IPS-NIHi11 (cell line): ENCODE measurements at regions not wholly inside any gene's neighbourhood (a gene's known extent, or its start where the extent isn't known, plus 50 kb on each side); places are given as distances from the start of the nearest gene placed in this dataset.
"Not testable (repeated sequence)": the region's sequence is repeated elsewhere in the genome, so short reads cannot be mapped to it uniquely, and the experiment has no call there.

ENCODE experiments used
- DNase-seq: peaks from one replicate; pipeline ENCODE4 v3.0.0; 2012; ENCODE audit warnings: mixed read lengths, low spot score

DNA sequence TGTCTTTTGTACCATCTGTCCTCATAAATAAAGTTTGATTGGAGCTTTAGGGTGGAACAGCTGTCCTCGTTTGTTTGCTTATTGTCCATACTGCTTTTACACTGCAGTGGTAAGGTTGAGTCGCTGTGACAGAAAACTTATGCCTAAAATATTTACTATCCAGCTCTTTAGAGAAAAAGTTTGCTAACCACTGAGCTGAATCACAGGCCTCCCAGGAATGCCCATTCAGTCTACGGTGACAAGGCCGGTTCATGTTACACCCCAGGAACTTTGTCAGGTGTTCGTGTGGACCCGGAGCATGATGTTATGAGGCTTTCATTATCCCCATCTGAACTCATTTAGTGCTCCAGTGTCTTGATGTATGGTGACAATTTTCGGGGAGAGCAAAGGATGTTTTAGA, 401.1 kb downstream of the SAMD5 start:
- DNase-seq = peak; percentile 19

DNA sequence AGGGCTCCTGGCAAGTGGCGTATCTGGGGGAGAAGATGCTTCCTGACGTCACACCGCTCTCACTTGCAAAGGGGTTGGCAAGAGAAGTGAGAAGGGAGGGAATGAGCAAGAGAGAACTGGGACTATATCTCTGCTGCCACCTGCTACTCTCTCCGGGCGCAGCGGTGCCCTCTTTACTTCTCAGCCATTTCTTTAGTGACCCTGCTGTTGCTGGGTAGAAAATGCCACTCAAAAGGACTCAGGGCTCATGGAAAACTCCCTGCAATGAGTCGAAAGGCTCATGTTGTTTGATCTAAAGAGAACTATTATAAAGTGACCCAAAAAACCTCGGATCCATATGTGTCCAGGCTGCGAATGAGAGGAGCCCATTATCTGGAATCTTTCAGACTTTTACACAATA, 401.8 kb downstream of the SAMD5 start:
- no peak for DNase-seq

DNA sequence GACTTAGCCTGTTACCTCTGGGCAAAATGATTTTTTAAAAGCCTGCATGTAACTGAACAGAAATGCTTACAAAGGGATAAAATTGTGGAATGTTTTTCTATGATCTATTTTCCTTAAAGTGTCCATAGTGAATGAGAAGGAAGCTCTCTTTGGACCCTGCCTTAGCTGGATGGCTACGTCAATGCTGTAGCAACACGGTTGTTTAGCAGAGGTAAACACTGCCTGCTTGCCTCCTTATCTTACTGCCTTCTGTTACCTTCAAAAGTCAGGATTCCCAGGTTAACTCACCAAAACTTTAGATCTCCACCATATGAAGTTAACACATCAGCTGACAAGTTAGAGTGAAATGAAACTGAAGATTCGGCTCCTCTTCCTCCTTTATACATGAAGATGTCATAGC, 402.6 kb downstream of the SAMD5 start:
- no peak for DNase-seq

DNA sequence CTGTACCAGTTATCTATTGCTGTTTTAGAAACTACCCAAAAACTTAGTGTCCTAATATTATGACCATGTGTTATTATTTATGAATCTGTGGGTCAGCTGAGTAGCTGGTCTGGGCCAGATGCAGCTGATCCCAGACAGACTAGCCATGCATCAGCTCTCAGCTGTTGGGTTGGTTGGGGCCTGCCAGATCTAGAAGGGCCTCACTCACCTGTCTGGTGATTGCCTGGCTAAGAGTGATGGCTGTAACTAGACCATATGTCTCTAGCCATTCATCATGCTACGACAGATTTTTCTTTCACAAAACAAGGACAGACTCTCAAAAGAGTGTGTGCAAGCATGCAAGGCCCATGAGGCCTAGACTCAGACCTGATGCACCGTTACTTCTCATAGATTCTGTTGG, 403.2 kb downstream of the SAMD5 start:
- DNase-seq = no peak

DNA sequence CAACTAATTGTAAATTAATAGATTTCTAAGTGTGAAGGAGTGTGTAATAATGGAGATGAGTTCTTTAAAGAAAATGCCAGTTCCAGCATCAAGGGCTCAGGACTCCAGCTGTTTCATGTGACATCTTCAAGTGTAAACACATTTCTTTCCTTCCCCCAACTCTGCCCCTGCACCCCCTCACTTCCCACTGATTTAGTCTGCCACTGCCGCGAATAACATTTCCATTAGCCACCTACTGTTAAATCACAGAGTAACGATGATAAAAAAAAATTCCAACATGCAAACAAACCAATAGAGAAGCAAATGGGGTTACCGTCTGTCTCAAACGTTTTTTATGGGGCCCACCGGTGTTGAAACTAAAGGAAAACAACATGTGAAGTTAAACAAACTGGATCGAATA, 414.3 kb downstream of the SAMD5 start:
- DNase-seq = no peak

DNA sequence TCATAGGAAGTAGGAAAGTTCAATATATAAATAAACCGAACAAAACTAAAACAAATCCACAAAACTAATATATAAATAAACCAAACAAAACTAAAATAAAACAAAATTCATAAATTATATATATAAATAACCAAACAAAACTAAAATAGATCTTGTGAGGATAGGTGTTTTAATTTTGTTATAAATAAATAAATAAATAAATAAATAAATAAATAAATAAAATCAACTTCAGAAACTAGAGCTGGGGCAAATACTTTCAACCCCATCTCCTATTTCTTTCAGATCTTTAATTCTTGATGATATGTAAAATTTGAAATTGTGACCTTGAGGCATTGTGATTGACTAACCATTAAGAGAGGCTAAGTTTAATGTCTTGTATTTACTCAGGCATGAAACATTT, 416.1 kb downstream of the SAMD5 start:
- no peak for DNase-seq

DNA sequence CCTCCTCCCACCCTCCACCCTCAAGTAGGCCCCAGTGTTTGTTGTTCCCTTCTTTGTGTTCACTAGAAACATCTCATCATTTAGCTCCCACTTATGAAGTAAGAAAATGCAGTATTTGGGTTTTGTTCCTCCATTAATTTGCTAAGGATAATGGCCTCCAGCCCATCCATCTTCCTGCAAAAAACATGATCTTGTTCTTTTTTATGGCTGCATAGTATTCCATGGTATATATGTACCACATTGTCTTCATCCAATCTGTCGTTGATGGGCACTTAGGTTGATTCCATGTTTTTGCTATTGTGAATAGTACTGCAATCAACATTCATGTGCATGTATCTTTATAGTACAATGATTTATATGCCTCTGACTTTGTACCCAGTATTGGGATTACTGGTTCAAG, 416.8 kb upstream of the SASH1 start:
- DNase-seq = no peak

DNA sequence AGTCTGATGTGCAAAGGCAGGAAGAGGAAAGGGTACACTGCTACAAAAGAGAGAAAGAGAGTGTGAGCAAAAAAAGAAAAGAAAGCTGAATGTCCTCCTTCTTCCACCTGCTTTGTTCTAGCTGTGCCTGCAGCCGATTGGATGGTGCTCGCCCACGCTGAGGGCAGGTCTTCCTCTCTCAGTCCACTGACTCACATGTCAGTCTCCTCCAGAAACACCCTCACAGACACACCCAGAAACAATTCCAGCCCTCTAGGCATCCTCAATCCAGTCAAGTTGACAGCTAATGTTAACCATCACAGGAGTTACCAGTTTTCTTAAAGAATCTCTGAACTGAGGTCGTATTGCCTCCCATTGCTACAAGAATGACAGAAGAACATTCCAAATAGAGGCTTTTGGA, 411.9 kb upstream of the SASH1 start:
- no peak for DNase-seq

DNA sequence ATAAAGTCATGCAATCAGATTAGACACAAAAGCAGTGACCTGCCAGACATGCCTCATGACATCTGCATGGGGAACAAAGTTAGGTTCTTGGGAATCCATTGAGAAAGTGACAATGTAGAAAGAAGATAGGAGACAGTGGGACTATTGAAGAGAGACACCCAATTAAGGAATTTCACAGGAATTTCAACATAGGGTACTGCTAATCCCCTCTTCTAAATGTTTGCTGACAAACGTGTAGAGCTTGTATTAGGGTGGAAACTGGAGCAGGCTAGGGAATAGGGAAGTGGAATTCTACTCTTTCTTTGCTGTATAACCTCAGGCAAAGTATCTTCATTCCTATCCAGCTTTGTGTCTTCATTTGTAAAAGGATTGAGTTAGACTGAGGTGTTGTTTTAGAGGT, 409.4 kb upstream of the SASH1 start:
- no peak for DNase-seq

DNA sequence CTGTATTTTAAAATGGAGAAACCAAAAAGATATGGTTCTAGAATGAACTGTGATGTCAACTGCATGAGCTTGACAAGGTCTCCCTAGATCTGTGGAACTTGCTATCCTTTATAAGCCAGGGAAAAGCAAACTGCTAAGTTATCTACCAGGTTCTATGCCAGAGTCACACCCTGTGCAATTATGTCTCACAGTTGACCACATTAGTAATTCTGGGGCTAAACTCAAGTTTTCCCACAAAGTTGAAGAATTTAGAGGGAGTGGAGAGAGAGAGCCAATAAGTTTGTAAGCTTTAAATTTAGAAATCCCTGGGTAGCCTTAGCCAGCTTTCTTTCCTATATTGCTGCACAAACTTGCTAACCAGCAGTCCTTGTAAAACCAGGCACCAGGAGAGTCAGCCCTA, 407.0 kb upstream of the SASH1 start:
- DNase-seq = no peak

DNA sequence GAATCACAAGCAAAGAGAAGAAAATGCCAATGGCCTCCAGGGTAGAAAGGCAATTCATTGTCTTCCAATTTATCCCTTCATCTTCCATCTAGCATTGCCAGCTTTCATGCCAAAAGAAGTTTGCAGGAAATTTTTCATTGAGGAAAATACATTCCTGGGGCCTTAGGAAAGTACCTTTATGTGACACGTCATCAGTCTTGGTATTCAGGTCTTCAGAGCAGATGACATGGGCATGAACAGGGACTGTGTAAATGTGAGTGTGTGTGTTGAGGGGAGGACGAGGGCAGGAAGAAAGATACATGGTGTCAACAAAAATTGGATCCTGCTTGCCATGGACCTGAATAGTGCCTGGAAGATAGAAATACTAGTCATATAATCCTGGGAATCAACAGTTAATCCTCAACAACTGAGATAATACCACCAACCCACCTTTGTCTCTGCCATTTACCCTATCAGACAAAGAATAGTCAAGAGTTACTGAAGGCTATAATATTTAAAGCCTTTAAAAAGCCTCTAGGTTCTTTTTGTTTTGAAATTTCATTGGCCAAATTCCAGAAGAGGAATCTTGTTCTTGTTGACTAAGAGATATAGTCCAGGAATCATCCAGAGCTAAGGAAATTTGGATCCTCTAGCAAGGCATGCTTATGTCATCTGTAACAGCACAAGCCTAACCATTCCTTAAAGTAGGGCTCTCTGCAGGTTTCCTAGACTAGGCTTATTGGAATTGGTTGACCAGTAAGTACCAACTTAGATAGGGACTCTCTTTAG, 405.8 kb upstream of the SASH1 start:
- no peak for DNase-seq

DNA sequence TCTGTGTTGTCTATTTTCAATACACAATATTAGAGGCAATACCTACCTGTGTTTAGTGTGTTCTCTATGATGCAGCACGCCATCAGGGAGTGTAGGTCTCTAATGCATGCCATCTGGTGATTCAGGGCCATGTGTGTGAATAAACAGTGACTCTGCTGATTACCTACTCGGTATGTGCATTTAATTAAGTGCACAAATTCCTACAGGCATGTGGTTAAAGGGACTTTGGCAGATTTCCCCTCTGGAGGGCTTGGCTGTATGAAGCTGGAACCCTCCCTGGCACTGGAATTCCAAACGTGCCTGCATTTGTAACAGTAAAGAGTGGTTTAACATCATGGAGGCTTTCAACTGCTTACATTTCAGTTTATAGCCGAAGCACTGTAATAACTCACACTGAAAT, 401.5 kb upstream of the SASH1 start:
- DNase-seq = peak; percentile 21

DNA sequence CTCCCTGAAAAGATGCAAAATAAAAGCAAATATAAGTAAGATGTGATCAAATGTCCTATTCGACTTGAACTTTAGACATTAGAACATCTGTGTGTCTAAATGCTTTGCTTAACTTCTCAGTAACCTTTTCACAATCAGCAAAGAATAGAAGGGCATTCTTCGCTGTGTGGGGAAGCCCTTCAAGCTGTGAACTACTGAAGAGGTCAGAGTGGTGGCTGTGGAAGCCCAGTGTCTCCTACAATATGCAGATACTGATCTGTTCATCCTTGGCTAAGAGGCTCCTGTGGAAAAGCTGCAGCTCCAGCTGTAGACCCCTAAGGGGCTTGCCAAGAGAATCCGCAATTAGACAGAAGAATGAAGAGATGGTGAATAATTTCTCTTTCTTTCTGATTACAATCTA, 400.3 kb upstream of the SASH1 start:
- DNase-seq = no peak

DNA sequence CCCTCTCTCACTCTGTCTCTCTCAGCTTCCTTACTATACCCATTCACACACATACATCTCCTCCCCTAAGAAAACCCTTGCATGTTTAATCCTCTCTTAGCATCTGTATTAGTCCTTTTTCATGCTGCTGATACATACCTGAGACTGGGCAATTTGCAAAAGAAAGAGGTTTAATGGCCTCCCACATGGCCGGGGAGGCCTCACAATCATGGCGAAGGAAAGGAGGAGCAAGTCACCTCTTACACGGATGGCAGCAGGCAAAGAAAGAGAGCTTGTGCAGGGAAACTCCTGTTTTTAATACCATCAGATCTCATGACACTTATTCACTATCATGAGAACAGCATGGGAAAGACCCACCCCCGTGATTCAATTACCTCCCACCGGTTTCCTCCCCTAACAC, 398.5 kb upstream of the SASH1 start:
- no peak for DNase-seq

DNA sequence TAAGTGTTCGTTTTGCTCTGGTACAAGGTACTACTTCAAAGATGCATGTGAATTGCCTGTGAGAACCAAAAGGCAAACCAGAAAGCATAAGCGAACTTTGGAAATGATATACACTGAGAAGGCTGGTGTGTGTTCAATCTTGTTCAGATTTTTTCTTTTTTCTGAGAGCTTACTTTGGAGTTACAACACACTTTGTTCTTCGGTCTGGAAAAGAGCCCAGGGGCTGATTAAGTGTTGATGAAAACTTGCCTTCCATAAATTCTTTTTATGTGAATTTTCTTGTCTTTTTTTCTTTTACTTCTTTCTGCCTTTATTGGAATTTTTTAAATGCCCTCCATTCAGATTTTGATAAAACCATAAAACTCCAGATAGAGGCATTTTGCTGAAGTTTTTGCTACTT, 395.1 kb upstream of the SASH1 start:
- no peak for DNase-seq

DNA sequence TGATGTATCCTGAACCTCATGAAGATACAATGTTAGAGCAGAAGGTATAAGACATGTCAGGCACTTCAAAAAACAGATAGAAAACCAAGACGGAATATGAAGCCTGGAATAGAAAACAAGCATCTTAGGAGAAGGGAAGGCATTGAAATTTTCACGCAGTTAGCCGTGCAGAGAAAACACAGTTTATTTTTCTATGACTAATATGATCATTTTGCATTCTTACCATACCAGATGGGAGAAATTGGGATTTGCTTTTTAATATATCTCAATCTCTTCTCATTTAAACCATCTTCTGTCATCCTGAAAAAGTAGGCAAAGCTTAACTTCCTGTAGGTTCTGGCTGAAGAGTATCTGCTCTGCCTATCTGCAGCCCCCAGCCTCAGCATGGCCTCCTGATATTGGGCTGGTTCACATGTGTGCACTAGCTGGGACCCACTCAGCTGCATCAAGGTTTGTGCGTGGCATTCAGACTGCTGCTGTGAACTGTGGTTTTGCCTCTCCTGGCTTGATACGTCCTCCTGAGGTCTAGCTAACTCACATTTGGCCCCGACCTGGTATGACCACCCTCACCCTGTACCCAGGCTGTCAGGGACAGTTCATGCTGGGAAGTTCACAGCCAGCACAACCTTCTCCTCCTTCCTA, 392.5 kb upstream of the SASH1 start:
- DNase-seq = no peak

DNA sequence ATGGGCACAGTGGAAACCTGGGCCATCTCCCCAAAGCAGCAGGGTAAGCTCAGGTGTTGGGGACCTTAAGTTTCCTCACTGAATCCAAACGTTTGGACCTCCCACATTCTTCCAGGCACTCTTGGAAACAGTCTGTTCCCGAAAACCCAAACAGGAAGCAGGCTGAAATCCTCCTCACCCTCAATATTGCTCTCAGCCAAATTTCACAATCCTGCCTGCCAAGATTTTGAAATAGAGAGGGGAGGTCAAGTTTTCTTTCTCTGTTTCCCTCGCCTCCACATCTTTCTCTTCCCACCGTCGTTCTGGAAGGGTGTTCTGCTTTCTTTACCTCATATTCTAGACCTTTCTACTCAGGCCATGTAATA, 392.0 kb upstream of the SASH1 start:
- no peak for DNase-seq

DNA sequence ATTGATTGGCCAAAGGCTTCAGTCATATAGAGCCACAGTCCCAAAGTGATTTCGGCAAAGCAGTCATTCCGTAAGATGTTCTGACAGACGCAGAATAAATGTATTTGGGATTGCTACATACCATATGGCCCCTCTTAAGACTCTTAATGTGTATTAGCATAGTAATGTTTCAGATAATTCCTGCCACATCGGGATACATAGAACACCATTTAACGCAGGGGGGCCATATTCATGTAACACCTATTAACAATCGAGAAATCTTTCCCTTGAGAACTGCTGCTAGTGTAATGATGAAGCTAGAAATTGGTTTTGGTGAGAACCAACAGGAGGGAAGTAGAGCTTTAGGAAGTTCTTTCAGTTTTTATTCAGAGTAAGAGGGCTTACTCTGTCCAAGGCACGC, 390.9 kb upstream of the SASH1 start:
- no peak for DNase-seq

DNA sequence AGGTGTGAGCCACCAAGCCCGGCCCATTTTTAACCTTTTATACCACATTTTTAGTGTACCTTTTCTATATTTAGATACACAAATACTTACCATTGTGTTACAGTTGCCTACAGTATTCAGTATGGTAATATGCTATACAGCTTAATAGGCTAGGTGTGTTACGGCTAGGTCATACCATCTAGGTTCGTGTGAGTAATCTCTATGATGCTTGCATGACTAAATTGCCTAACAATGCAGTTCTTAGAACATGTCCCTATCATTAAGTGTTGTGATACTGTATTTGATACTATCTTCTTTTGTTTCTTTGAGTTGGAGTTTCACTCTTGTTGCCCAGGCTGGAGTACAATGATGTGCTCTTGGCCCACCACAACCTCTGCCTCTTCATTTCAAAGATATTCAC, 387.7 kb upstream of the SASH1 start:
- DNase-seq = no peak

DNA sequence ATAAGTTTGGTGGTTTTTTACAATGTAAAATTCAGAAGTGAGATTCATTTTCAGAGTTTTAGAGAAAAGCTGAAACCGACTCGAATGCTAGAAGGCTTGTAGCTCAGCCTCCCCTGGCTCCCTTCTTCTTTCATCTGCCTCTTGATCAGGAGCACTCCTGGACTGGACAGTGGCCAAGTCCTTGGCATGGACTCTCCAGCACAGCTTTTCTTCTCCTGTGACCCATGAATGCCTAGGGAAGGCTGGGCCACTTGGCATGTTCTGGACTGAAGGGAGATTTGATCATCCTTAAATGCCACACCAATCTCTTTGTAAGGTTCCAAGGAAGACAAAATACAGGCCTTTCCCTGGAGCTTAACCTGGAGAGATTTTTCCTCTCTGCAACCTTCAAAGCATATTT, 384.0 kb upstream of the SASH1 start:
- no peak for DNase-seq

DNA sequence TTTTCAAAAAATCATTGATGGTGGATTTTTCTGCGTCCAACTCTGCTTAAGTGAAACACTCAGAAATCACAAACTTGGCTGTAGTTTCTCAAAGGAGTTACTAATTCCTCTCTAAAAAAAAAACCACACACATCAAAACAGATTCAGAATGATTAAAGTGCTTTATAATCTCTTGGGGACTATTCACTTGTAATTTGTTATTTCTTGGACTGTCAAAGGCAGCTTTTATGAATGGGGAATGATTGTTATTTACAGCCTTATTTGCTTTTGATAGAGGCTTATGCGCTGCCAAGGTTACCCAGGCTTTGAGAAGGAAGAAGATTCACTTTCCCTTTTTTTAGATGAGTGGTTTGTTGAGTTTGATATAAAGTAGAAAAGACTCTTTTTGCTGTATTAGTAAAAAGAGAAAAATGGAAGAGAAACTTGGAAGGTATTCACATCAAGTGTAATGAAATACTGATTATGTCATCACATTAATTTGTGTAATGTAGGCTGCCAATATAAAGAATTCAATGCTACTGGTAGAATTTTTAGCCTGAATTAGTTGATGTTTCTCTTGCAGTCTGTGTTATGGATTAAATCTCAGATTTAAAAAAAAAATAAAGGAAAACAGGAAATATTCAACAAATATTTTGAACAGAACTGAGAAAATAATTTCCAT, 381.0 kb upstream of the SASH1 start:
- DNase-seq = no peak

DNA sequence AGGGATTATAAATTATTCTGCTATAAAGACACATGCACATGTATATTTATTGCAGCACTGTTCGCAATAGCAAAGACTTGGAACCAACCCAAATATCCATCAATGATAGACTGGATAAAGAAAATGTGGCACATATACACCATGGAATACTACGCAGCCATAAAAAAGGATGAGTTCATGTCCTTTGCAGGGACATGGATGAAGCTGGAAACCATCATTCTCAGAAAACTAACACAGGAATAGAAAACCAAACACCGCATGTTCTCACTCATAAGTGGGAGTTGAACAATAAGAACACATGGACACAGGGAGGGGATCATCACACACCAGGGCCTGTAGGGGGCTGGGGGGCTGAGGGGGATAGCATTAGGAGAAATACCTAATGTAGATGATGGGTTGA, 377.2 kb upstream of the SASH1 start:
- DNase-seq = not testable (repeated sequence)

DNA sequence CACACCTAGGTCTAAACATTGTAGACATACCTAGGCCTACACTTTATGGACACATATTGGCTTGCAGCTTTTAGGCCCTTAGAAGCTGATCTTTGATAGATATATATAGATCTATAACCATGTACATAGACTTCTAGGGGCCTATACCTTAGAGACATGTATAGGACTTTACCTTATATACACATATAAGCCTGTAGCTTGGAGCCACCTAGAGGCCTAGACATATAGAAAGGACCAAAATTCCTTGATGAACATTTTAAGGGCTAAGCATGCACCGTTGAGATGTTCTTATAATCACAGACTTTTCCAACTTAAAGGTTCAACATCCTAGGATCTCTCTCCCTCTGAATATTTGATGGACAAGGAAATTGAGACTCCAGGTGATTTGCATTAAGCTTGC, 371.7 kb upstream of the SASH1 start:
- DNase-seq = no peak

DNA sequence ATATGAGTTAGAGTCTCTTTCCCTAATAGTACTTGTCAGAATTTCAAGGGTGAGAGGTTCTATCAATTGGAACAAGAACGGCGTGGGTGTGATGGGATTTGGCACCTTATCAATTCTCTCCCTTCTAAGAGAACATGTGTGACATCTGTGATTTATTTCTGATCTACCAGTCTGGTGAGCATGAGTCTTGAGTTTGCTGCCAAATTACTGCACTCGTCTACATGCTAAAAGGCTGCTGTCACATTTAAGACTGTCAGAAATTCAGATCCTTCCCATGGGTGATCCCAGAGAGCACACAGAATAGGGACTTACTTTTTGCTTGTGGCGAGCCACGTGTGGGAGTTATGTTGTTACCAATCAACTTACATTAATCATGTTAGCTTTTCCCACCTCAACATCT, 370.2 kb upstream of the SASH1 start:
- DNase-seq = no peak
